CD4-positive, alpha-beta T cell treated with Interleukin-4 for 4 hours (primary cell): ENCODE measurements at regions not wholly inside any gene's neighbourhood (a gene's known extent, or its start where the extent isn't known, plus 50 kb on each side); places are given as distances from the start of the nearest gene placed in this dataset.
"Not testable (repeated sequence)": the region's sequence is repeated elsewhere in the genome, so short reads cannot be mapped to it uniquely, and the experiment has no call there.

Experiments used
- DNase-seq: peaks from one replicate; pipeline ENCODE4 v3.0.0-alpha.2; 2020

GRCh38 chr1:14320518-14320917 lies 278.0 kb upstream of the KAZN start:
- DNase-seq = peak; percentile 4

GRCh38 chr1:14320986-14321385 lies 277.5 kb upstream of the KAZN start:
- no peak for DNase-seq

GRCh38 chr1:14321422-14321821 lies 277.1 kb upstream of the KAZN start:
- no peak for DNase-seq

- DNase-seq = no peak
Measured at GRCh38 chr1:14323568-14324247, 274.8 kb upstream of the KAZN start.

- no peak for DNase-seq
Measured at GRCh38 chr1:14324248-14324630, 274.2 kb upstream of the KAZN start.

GRCh38 chr1:14326857-14327256 lies 271.6 kb upstream of the KAZN start:
- no peak for DNase-seq

- no peak for DNase-seq
Measured at GRCh38 chr1:14328685-14329084, 269.8 kb upstream of the KAZN start.

- DNase-seq = no peak
Measured at GRCh38 chr1:14332158-14332557, 266.3 kb upstream of the KAZN start.

- no peak for DNase-seq
Measured at GRCh38 chr1:14334336-14335176, 263.9 kb upstream of the KAZN start.

- no peak for DNase-seq
Measured at GRCh38 chr1:14338509-14338908, 260.0 kb upstream of the KAZN start.

GRCh38 chr1:14339288-14339687 lies 259.2 kb upstream of the KAZN start:
- no peak for DNase-seq

GRCh38 chr1:14340002-14340785 lies 258.3 kb upstream of the KAZN start:
- no peak for DNase-seq

- DNase-seq = no peak
Measured at GRCh38 chr1:14341147-14341546, 257.3 kb upstream of the KAZN start.

GRCh38 chr1:14345946-14346550 lies 252.4 kb upstream of the KAZN start:
- no peak for DNase-seq

GRCh38 chr1:14347186-14347585 lies 251.3 kb upstream of the KAZN start:
- DNase-seq = no peak

GRCh38 chr1:14347776-14348175 lies 250.7 kb upstream of the KAZN start:
- DNase-seq = no peak

- no peak for DNase-seq
Measured at GRCh38 chr1:14350197-14350596, 248.3 kb upstream of the KAZN start.

- DNase-seq = no peak
Measured at GRCh38 chr1:14352897-14353296, 245.6 kb upstream of the KAZN start.

- DNase-seq = not testable (repeated sequence)
Measured at GRCh38 chr1:14361005-14361404, 237.5 kb upstream of the KAZN start.

GRCh38 chr1:14362331-14362730 lies 236.2 kb upstream of the KAZN start:
- DNase-seq = no peak

- no peak for DNase-seq
Measured at GRCh38 chr1:14363036-14363590, 235.4 kb upstream of the KAZN start.

- DNase-seq = no peak
Measured at GRCh38 chr1:14363707-14364413, 234.6 kb upstream of the KAZN start.
